Neutrophil (primary cell): ENCODE measurements at regions not wholly inside any gene's neighbourhood (a gene's known extent, or its start where the extent isn't known, plus 50 kb on each side); places are given as distances from the start of the nearest gene placed in this dataset.
"Not testable (repeated sequence)": the region's sequence is repeated elsewhere in the genome, so short reads cannot be mapped to it uniquely, and the experiment has no call there.

Experiments used
- H3K27ac ChIP-seq: fragments of 200-600 bp; sonication (generic); 2 replicates; pipeline ENCODE4 v1.5.1; 2016; ENCODE audit warnings: mild to moderate bottlenecking, moderate library complexity
- H3K27me3 ChIP-seq: fragments of 200-600 bp; sonication (generic); 2 replicates; pipeline ENCODE4 v1.6.0; 2016; ENCODE audit warnings: mild to moderate bottlenecking
- H3K36me3 ChIP-seq: fragments of 200-600 bp; sonication (generic); 2 replicates; pipeline ENCODE4 v1.5.1; 2017
- H3K4me1 ChIP-seq, 2 experiments: fragments of 200-600 bp in 1 of 2; sonication (generic) in 1 of 2; 1 replicate in 1 of 2; 2 replicates in 1 of 2; pipeline versions ENCODE4 v1.5.1 to v1.6.1; 2013 to 2016; ENCODE audit warnings: low read depth in 1 of 2, low read length in 1 of 2, mild to moderate bottlenecking in 1 of 2, moderate library complexity in 1 of 2; ENCODE audit not compliant: control insufficient read depth in 1 of 2, insufficient read depth in 1 of 2
- H3K4me3 ChIP-seq, 2 experiments: fragments of 200-600 bp in 1 of 2; sonication (generic) in 1 of 2; 1 replicate in 1 of 2; 2 replicates in 1 of 2; pipeline ENCODE4 v1.5.1; 2013 to 2016; ENCODE audit warnings: low read depth in 1 of 2, low read length in 1 of 2, mild to moderate bottlenecking in 1 of 2, moderate library complexity in 1 of 2
- H3K9me3 ChIP-seq: fragments of 200-600 bp; sonication (generic); 2 replicates; pipeline ENCODE4 v1.5.1; 2016
- CTCF ChIP-seq: fragments of 200-600 bp; sonication (generic); IDR thresholded peaks from 2 replicates; pipeline ENCODE4 v1.5.1; 2016; ENCODE audit warnings: antibody characterized with exemption

- H3K27me3 ChIP-seq: no peaks in the 10 kb centered on the region
- TF ChIP-seq CTCF: no peak
- no peak overlapping the region for H3K4me3 ChIP-seq
- no peak overlapping the region for H3K27ac ChIP-seq
- no peaks in the 10 kb centered on the region for H3K9me3 ChIP-seq
- peaks cover 0 to 3% of the 10 kb centered on the region in 2 experiments for H3K4me1 ChIP-seq
- H3K36me3 ChIP-seq: no peaks in the 10 kb centered on the region
Measured at GRCh38 chr14:106235356-106236159, 709.2 kb downstream of the TMEM121 start.

- Histone ChIP-seq H3K4me1 (peaks cover 23 to 39% of the 10 kb centered on the region in 2 experiments), H3K27ac (no peak overlapping the region), H3K4me3 (no peak overlapping the region), H3K36me3 (no peaks in the 10 kb centered on the region), H3K9me3 (no peaks in the 10 kb centered on the region), H3K27me3 (no peaks in the 10 kb centered on the region)
- no peak for TF ChIP-seq CTCF
Measured at GRCh38 chr14:106248321-106249192, 722.2 kb downstream of the TMEM121 start.

GRCh38 chr14:106253995-106254394, 727.6 kb downstream of the TMEM121 start:
- H3K27ac ChIP-seq, H3K27me3 ChIP-seq, H3K9me3 ChIP-seq, H3K4me3 ChIP-seq, H3K36me3 ChIP-seq: not testable (repeated sequence)
- peaks cover 18 to 30% of the 10 kb centered on the region in 2 experiments for H3K4me1 ChIP-seq

- TF ChIP-seq CTCF: peak; percentile 80
- H3K9me3 ChIP-seq, H3K36me3 ChIP-seq, H3K4me3 ChIP-seq, H3K27ac ChIP-seq, H3K27me3 ChIP-seq, H3K4me1 ChIP-seq: not testable (repeated sequence)
Measured at GRCh38 chr14:106257569-106257994, 731.2 kb downstream of the TMEM121 start.

- no peak for TF ChIP-seq CTCF
- Histone ChIP-seq H3K9me3 (no peaks in the 10 kb centered on the region), H3K27ac (no peak overlapping the region), H3K4me3 (no peak overlapping the region), H3K36me3 (no peaks in the 10 kb centered on the region), H3K27me3 (peaks cover 25% of the 10 kb centered on the region), H3K4me1 (no peaks in the 10 kb centered on the region)
Measured at GRCh38 chr14:106268013-106268727, 741.8 kb downstream of the TMEM121 start.
